HG02973 (cell line): ENCODE measurements at regions not wholly inside any gene's neighbourhood (a gene's known extent, or its start where the extent isn't known, plus 50 kb on each side); places are given as distances from the start of the nearest gene placed in this dataset.
"Not testable (repeated sequence)": the region's sequence is repeated elsewhere in the genome, so short reads cannot be mapped to it uniquely, and the experiment has no call there.

Experiments used
- ATAC-seq: cut with Tn5 transposase; IDR thresholded peaks from one replicate; pipeline ENCODE4 v1.9.1; 2021; ENCODE audit warnings: moderate library complexity; ENCODE audit not compliant: unreplicated experiment

DNA sequence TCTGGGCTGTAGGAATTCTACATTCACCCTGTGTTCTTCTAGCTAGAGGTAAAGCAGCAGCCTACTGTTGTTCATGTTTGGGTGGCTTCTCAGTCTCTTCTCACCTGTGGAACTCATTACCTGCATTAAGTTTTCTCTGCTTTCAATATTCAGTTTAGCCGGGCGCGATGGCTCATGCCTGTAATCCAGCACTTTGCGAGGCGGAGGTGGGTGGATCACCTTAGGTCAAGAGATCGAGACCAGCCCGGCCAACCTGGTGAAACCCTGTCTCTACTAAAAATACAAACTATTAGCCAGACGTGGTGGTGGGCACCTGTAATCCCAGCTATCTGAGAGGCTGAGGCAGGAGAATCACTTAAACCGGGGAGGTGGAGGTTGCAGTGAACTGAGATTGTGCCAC lies 139.8 kb upstream of the UBE2E3 start:
- no peak for ATAC-seq

DNA sequence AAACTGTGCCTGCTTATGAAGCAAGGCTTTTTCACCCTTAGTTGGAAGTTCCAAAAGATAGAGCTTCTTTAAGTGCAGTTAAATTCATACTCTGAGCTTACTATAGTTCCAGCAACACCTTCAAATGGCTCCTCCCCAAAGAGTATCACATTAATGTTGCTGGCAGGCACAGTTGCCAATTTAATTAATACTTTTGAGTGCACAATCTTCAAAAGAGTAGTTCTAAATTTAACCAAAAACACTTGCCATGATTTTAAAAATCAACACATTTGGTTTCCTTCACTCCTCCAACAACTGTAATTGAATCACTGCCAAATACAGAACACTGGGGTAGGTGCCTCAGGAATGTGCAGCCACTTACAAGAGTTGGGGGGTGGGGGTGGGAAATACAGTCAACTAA lies 150.6 kb upstream of the UBE2E3 start:
- no peak for ATAC-seq

DNA sequence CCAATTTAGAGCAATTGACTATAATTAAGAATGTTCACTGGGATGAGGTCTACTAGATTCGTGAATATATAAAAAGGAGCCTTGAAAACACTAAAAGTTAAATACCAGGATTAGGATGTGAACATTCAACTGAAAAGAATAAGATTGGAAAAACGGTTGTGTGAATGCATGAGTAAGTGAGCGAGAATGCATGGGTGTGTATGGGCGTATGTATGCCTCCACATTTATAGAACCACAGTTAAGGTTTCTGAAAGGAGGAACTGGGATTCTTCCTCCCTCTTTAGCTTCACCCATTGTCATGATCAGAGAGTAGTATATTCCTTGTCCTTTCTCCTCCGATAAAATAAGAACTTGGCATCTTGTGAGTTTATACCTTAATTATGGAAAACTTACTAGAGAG lies 151.1 kb upstream of the UBE2E3 start:
- no peak for ATAC-seq

DNA sequence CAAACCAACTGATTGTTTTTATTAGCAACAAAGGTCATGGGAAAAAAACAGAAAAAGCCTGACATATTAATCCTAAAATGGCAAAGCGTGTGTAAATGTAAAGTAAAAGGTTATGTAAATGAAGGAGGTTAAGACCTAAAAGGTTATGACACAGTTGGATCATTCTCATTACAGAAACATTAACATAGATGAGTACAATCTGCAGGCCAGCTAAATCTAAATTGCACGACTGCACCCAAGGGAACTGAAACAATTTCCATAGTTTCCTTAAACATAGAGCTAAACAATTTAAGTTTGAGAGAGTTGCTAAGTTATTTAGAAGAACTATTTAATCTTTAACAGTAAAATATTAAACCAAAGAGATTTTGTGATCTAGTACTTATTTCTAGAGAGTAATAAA lies 151.6 kb upstream of the UBE2E3 start:
- ATAC-seq, result no peak

DNA sequence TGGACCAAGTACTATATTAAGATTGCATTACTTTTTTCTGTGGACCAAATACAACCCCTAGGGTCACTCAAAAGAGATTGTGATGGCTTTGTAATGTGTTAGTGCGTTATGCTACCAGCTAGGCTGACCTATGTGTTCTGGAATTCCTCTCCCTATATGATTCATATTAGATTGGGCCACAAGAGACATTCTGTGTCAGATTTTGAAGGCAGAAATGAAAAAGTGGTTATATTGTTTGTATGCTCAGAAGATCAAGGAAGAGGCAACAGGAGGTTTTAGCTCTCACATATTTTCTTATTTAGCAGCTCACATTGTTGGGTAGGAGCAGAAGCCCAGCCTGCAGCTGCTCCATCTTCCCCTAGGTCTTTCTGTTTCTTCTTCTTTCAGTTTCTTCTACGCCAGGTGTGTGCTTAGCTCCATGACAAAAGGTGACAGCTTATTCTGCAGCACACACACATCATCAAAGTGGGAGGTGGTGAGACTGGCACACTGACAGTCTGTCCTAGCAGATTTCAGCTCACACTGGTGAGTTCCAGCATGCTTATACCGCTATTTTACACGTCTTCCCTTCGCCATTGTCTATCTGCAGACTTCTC lies 156.8 kb upstream of the UBE2E3 start:
- ATAC-seq, result no peak

DNA sequence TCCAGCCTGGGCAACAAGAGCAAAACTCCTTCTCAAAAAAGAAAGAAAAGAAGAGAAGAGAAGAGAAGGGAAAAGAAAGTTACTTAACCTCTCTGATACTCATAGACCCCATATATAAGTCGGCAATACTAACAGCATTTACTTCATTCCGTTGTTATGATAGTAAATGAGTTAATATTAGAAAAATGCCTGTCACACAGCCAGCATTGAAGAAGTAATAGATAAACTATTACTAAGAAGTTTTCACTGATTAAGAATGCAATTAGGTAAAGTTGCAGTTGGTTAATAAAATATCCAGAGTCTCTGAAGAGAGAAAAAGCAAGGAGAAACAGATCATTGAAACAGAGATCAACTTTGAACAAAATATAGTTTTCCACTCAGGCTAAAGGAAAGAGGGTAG lies 161.3 kb upstream of the UBE2E3 start:
- ATAC-seq, result no peak

DNA sequence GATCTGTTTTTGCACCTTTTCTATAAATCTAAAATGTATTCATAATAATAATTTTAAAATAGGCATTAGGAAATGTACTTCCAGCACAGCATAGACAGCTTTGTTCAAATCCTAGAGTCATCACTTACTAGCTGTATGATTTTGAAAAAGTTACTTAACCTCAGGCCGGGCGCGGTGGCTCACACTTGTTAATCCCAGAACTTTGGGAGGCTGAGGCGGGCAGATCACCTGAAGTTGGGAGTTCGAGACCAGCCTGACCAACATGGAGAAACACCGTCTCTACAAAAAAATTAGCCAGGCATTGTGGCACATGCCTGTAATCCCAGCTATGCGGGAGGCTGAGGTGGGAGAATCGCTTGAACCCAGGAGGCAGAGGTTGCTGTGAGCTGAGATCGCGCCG lies 161.7 kb upstream of the UBE2E3 start:
- not testable (repeated sequence) for ATAC-seq

DNA sequence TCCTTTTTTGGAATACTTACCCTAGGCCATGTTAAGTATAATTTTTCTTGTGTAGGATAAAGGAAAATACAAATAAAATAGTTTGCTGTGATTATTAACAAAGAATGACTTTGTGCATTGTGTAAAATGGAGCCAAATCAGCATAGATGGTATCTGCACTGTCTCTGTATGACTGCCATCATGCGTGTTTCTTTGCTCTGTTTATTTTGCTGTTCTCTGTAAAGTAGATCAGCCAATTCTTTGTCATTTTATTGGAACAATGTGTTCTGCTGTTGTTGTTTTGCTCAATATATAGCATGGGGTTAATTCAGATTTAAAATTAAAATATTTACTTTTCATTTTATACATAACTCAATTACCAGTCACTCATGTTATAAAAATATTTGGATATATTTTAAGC lies 181.3 kb upstream of the UBE2E3 start:
- ATAC-seq, result no peak

DNA sequence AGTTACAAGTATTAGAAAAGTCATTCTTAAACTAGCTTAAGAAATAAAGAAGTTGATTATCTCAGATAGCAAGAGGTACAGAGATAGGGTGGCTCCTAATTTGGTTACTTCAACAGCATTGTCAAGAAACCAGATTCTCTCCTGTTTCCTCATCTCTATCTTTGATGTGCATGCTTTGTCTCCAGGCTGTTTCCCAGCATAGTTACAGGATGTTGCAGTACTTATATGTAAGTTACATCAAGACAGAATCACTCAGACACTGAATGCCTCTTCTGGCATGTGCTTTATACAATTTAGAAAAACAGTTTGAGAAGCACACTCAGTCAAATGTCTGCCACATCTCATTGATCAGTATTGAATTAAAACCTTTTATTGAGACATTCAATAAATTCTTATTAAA lies 189.5 kb upstream of the UBE2E3 start:
- no peak for ATAC-seq

DNA sequence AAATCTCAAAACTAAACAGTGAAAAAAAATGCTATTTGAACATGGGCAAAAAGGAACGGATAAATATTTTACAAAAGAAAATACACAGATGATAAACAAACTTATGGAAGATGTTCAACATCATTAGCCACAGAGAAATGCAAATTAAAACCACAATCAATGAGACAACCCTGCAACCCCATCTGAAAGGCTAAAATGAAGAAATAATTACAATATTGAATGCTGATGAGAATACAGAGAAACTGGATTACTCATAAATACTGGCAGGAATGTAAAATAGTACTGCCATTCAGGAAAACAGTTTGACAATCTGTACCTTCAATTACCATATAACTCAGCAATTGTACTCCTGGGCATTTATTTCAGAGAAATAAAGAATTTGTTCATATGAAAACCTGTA lies 193.1 kb upstream of the UBE2E3 start:
- ATAC-seq, result no peak

DNA sequence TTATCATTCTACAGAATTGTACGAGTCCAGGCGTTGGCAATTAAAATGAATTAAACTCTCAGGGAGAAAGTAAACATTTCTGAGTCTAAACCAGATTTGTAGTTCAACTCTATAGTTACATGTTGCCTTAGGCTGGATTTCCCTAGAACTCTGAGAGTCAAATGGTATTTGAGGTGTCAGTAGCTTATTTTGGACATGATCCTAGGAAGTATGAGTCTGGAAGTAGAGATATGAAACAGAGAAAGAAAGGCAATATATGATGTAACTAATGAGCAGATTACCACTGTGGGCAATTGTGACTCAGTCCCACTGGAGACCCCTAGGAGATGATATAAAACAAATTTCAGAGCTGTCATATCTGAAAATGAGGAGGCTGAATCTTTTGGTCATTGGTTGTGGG lies 199.1 kb upstream of the UBE2E3 start:
- ATAC-seq, result no peak

DNA sequence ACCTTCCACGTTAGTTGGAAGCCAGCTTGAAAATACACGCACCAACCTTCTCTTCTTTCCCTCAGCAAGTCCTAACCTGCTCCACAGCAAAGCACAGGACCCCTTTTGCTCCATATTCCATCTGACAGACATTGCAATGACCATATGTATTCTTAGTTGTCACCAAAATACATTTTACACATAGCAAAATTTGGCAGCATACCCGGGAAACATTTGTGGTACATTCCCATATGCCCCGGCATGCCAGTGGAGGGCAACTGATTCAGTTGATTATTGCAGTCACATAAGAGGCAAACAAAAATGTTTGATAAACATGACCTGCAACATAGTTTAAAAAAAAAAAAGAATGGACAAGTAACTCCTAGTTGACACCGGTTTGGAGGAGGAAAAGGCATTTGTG lies 202.1 kb upstream of the UBE2E3 start:
- no peak for ATAC-seq

DNA sequence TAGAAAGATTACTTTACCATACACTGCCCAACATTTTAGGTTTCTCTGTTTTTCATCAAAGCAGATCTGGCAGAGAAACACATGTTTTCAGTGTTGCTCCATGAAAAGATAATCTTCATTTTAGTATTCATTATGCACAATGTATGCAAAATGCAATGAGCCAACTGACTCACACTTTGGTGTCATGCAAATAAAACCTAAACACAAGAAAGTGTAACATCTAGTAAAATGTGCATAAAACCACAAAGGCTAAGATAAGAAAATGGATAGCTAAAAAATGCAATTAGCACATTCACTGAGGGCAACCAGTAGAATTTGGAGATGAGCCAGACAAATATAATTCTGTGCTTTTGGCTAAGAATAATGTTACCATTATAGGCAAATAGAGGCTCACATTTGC lies 203.5 kb upstream of the UBE2E3 start:
- ATAC-seq, result no peak

DNA sequence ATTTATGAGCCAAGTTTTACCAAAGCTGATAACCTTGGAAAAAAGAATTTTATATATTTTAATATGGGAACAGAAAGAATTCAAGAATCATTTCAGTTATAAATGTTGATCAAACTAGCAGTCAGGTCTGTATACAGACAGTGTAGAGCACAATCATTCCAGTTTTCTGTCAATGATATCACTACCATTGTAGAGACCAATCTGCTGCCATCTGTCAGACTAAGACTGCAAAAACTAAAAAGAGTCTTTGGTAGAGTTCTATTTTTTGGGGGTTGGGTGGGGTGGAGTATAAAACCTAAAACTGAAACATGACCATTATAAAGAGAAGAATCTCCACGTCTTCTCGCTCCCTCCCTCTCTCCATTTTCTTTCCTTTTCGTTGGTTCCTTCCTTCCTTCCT lies 204.7 kb upstream of the UBE2E3 start:
- ATAC-seq, result no peak

DNA sequence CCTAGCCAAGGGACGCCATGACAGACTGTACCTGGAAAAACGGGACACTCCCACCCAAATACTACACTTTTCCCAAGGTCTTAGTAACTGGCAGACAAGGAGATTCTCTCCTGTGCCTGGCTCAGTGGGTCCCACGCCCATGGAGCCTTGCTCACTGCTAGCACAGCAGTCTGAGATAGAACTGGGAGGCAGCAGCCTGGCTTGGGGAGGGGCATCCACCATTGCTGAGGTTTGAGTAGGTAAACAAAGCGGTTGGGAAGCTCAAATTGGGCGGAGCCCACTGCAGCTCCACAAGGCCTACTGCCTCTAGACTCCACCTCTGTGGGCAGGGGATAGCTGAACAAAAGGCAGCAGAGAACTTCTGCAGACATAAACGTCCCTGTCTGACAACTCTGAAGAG lies 215.1 kb upstream of the UBE2E3 start:
- not testable (repeated sequence) for ATAC-seq

DNA sequence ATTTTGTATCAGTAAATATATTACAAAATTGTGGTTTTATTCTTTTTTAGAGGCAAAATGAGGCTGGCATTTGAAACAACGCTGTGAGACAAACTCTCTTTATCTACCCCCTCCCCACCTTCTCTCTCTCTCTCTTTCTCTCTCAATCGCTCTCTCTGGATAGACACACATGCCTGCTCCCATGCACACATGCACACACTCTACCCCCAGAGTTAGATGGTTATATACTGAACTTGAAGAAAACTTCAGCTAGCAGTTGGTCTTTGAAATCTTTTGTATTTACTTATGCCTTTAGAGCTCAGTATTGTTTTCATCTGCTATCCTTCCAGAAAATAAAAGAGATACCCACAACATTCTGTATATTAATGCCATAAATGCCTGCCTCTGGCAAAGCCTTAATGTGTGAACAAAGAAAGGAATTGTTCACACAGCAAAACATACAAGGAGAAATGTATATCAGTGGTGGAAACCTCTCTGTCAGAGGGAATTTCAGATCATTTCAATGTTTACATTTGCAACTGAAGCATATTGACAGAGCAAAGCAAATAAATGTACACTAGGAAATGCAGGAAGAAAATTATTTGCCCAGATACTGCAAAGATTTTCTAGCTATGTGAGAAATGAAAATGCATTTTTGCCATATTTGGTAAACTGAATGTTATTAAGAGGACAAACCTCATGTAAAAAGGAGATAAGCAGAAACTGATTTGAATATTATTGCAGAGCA lies 217.0 kb upstream of the UBE2E3 start:
- ATAC-seq, result no peak

DNA sequence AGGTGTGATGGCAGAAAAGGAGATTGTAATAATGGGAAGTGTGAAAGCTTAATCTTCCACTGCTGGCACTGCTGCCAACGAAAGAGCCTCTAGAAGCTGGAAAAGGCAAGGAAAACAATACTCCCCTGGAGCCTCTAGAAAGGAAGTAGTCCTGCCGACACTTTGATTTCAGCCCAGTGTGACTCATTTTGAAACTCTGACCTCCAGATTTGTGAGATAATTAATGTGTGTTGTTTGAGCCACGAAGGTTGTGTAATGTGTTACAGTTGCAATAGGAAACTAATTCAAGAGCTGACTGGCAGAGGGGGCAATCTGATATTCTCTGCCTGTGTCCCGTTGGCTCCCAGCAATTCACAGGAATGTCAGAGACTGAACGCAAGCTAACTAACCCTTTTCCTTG lies 219.2 kb upstream of the UBE2E3 start:
- ATAC-seq, result no peak

DNA sequence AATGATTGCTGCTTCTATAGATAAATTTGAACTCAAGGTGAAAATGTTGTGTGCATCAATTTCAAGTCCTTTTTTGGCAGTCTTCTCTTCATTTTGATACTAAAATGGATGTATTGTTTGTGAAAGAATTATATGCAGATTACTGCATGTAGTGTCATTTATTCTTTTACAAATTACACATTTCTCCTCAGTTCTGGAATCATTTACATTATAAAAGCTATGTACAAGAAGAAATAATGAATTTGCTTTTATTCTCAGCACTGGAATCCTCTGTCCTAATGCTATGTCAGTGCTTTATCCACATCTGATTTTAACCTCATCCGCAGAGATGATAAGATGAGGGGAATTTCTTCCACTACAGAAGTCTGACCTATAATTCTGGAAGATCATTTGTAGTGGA lies 220.8 kb upstream of the UBE2E3 start:
- no peak for ATAC-seq

DNA sequence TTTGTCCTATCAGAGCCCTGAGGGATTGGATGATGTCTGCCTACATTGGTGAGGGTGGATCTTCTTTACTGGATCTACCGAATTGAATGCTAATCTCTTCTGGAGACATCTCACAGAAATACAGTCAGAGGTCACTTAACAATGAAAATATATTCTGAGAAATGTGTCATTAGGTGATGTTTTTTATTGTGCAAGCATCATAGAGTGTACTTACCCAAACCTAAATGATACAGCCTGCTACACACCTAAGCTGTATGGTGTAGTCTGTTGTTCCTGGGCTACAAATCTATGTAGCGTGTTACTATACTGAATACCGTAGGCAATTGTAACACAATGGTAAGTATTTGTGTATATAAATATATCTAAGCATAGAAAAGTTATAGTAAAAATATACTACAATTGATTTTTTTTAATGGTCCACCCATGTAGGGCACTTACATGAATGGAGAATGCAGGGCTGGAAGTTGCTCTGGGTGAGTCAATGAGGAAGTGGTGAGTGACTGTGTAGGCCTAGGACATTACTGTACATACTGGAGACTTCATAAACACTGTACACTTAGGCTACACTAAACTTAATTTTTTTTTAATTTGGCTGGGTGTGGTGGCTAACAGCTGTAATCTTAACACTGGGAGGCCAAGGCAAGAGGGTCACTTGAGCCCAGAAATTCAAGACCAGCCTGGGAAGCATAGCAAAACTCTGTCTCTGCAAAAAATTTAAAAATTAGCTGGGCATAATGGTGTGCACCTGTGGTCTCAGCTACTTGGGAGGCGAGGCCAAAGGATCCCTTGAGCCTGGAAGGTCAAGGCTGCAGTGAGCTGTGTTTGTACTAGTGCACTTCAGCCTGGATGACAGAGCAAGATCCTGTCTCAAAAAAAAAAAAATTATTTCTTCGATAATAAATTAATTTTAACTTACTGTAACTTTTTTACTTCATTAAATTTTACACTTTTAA lies 226.3 kb upstream of the UBE2E3 start:
- ATAC-seq, result no peak

DNA sequence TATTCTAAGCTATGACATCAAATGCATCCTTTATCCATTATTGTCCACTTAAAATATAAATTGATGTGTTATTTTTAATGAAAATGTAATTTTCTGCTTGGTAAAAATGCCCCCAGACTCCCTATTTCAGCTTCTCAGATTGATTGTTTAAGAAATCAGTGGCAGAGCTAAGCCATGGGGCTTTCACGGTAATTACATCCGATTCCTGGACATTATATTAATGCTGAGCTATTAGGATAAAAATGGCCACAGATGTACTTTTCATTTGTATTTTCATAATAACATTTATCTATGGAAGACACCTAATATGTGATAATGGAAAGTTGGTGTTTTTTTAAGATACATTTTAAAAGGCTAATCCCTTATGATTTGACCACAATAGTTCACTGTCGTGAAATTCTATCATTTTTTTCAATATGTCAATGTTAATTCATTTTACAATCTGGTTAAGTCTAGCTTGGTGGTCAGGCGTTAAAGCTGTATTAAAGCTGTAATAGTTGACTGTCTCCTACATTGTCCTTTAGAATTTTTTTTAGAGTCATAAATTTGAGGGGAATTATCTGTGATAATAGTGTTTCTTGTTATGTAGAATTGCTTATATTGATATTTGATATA lies 229.0 kb upstream of the UBE2E3 start:
- ATAC-seq, result no peak

DNA sequence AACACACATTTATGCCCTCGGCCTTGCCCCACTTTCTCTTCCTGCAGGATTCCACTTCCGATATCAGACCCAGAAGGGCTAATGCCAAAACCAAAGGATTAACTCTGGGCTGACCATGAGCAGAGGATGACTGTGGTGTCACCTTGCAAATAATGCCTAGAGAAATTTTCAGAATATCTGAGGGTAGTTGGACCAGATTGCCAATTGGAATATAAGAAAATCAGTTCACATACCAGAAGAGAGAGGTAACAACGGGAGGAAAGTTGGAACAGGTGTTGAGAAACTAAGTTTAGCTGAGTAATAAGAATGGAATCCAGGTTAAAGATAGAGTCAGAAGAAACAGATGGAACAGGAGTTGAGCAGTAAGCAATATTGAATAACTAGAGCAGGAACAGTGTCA lies 232.7 kb upstream of the UBE2E3 start:
- no peak for ATAC-seq

DNA sequence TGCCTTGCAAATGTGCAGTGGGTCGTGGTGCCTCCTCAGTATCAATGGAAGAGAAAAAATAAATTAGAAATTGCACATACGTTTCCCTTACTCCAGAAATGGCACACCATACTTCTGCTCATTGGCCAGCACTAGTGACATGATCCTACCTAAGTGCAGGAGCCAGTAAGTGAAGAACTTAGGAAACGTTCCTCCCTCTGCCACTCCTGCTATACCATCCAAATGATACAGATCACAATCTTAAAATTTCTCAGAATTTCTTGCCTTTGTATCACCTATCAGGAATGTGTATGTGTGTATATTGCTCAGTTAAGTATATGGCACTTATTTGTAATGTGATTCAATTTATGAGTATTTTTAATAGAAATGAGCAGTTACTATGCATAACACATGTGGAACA lies 237.0 kb upstream of the UBE2E3 start:
- no peak for ATAC-seq
